IMR-90 (cell line): ENCODE measurements at regions not wholly inside any gene's neighbourhood (a gene's known extent, or its start where the extent isn't known, plus 50 kb on each side); places are given as distances from the start of the nearest gene placed in this dataset.

Source experiments
- ATAC-seq: fragments of 200-7000 bp; cut with Tn5 transposase; 2 replicates; pipeline ENCODE4 v1.9.1; 2020; ENCODE audit warnings: low read depth, mild to moderate bottlenecking, moderate library complexity
- BruUV-seq: library from RNA; stranded (reverse); fragments of 400-500 nt; replicated peaks from 2 replicates; lab custom pipeline; 2021; lab: Mats Ljungman, UMichigan
- CTCF ChIA-PET: fragments of 300-600 bp; formaldehyde crosslinking; extraction: SDS; loops from one replicate; lab custom pipeline; 2021; ENCODE audit warnings: antibody characterized with exemption; lab: Yijun Ruan, JAX
- POLR2A ChIA-PET: fragments of 300-600 bp; sonication (Branson Sonifier 250); formaldehyde crosslinking; loops from one replicate; lab custom pipeline; 2022; ENCODE audit warnings: antibody characterized with exemption; ENCODE audit not compliant: unreplicated experiment; lab: Charles Lee
- DNase-seq: peaks from one replicate; pipeline ENCODE4 v3.0.0; 2013
- H2AFZ ChIP-seq: replicated peaks from 2 replicates; pipeline ENCODE3; 2013; ENCODE audit warnings: low read length, mild to moderate bottlenecking; ENCODE audit not compliant: poor library complexity
- H2AK5ac ChIP-seq: 2 replicates; pipeline ENCODE4 v1.6.1; 2013; ENCODE audit warnings: low read depth, low read length, inconsistent platforms
- H2AK9ac ChIP-seq: replicated peaks from 2 replicates; pipeline ENCODE3; 2013; ENCODE audit warnings: mild to moderate bottlenecking, low read depth, low read length, moderate library complexity; ENCODE audit not compliant: poor library complexity
- H2BK120ac ChIP-seq: 2 replicates; pipeline ENCODE4 v1.6.1; 2013; ENCODE audit warnings: low read depth, low read length, inconsistent platforms
- H2BK15ac ChIP-seq: 3 replicates; pipeline ENCODE4 v1.6.1; 2013; ENCODE audit warnings: low read depth, low read length, inconsistent platforms
- H2BK20ac ChIP-seq: 2 replicates; pipeline ENCODE4 v1.6.1; 2013; ENCODE audit warnings: low read depth, mild to moderate bottlenecking, inconsistent platforms, low read length, moderate library complexity
- H2BK5ac ChIP-seq: 2 replicates; pipeline ENCODE4 v1.6.1; 2013; ENCODE audit warnings: mild to moderate bottlenecking, low read depth, low read length, inconsistent platforms; ENCODE audit not compliant: poor library complexity, severe bottlenecking
- H3K14ac ChIP-seq: replicated peaks from 2 replicates; pipeline ENCODE4 v1.6.1; 2013; ENCODE audit warnings: low read depth, low read length, inconsistent platforms
- H3K18ac ChIP-seq: 2 replicates; pipeline ENCODE4 v1.6.1; 2013; ENCODE audit warnings: low read depth, low read length, control low read depth
- H3K23ac ChIP-seq: 2 replicates; pipeline ENCODE4 v1.6.1; 2013; ENCODE audit warnings: low read depth, low read length, inconsistent platforms
- H3K27ac ChIP-seq: 2 replicates; pipeline ENCODE4 v1.5.1; 2013; ENCODE audit warnings: mild to moderate bottlenecking, control low read depth, low read length; ENCODE audit not compliant: insufficient read depth
- H3K27me3 ChIP-seq: 2 replicates; pipeline ENCODE4 v1.6.1; 2013; ENCODE audit warnings: low read length; ENCODE audit not compliant: control insufficient read depth, insufficient read depth
- H3K36me3 ChIP-seq: 2 replicates; pipeline ENCODE4 v1.6.1; 2013; ENCODE audit warnings: low read length, mixed read lengths; ENCODE audit not compliant: control insufficient read depth, insufficient read depth
- H3K4ac ChIP-seq: 2 replicates; pipeline ENCODE4 v1.6.1; 2013; ENCODE audit warnings: low read depth, low read length, inconsistent platforms
- H3K4me1 ChIP-seq: 2 replicates; pipeline ENCODE4 v1.6.1; 2013; ENCODE audit warnings: low read length, mixed read lengths; ENCODE audit not compliant: control insufficient read depth, insufficient read depth
- H3K4me2 ChIP-seq: 2 replicates; pipeline ENCODE4 v1.6.1; 2013; ENCODE audit warnings: low read depth, mild to moderate bottlenecking, control low read depth, low read length, moderate library complexity
- H3K4me3 ChIP-seq: 2 replicates; pipeline ENCODE4 v1.5.1; 2013; ENCODE audit warnings: low read depth, mild to moderate bottlenecking, control low read depth, low read length, moderate library complexity; ENCODE audit not compliant: insufficient read depth
- H3K56ac ChIP-seq: 2 replicates; pipeline ENCODE4 v1.6.1; 2013; ENCODE audit warnings: low read length, inconsistent platforms; ENCODE audit not compliant: insufficient read depth; ENCODE audit errors: extremely low read depth
- H3K79me1 ChIP-seq, 2 experiments: 2 replicates each; pipeline ENCODE4 v1.6.1; 2013; ENCODE audit warnings: low read length in 2 of 2, inconsistent platforms in 1 of 2, low read depth in 1 of 2
- H3K9ac ChIP-seq: 2 replicates; pipeline ENCODE4 v1.6.1; 2013; ENCODE audit warnings: low read depth, low read length, control low read depth
- H3K9me1 ChIP-seq: 2 replicates; pipeline ENCODE4 v1.6.1; 2013; ENCODE audit warnings: low read length, inconsistent platforms; ENCODE audit not compliant: insufficient read depth
- H3K9me3 ChIP-seq: 2 replicates; pipeline ENCODE4 v1.6.1; 2013; ENCODE audit warnings: low read length; ENCODE audit not compliant: control insufficient read depth, insufficient read depth
- H4K20me1 ChIP-seq: 2 replicates; pipeline ENCODE4 v1.6.1; 2013; ENCODE audit warnings: low read length, inconsistent platforms; ENCODE audit not compliant: insufficient read depth
- H4K5ac ChIP-seq: 2 replicates; pipeline ENCODE4 v1.6.1; 2013; ENCODE audit warnings: mild to moderate bottlenecking, low read depth, low read length, control low read depth
- H4K8ac ChIP-seq, 2 experiments: 2 replicates each; pipeline ENCODE4 v1.6.1; 2013; ENCODE audit warnings: low read depth in 2 of 2, low read length in 2 of 2, control low read depth in 1 of 2, inconsistent platforms in 1 of 2
- H4K91ac ChIP-seq: 2 replicates; pipeline ENCODE4 v1.6.1; 2013; ENCODE audit warnings: low read depth, low read length, inconsistent platforms; ENCODE audit not compliant: insufficient read depth
- BHLHE40 ChIP-seq: fragments of 150-350 bp; IDR thresholded peaks from 2 replicates; pipeline ENCODE4 v1.6.1; 2016; ENCODE audit warnings: mild to moderate bottlenecking, low read depth, low read length
- CEBPB ChIP-seq: IDR thresholded peaks from 2 replicates; pipeline ENCODE4 v1.6.1; 2012; ENCODE audit warnings: low read depth, low read length, improper control_type of control experiment
- CHD1 ChIP-seq: IDR thresholded peaks from 2 replicates; pipeline ENCODE4 v1.6.1; 2012; ENCODE audit warnings: low read depth, low read length, improper control_type of control experiment
- FOS ChIP-seq: fragments of 150-350 bp; IDR thresholded peaks from 2 replicates; pipeline ENCODE4 v1.6.1; 2016; ENCODE audit warnings: low read depth, low read length
- MAFK ChIP-seq: IDR thresholded peaks from 2 replicates; pipeline ENCODE4 v1.6.1; 2012; ENCODE audit warnings: low read depth, low read length, improper control_type of control experiment
- MAZ ChIP-seq: IDR thresholded peaks from 2 replicates; pipeline ENCODE4 v1.6.1; 2012; ENCODE audit warnings: low read depth, mild to moderate bottlenecking, low read length, improper control_type of control experiment, moderate library complexity, borderline replicate concordance
- MXI1 ChIP-seq: IDR thresholded peaks from 2 replicates; pipeline ENCODE4 v1.6.1; 2012; ENCODE audit warnings: low read depth, mild to moderate bottlenecking, low read length, moderate library complexity, borderline replicate concordance
- NFE2L2 ChIP-seq: fragments of 150-350 bp; IDR thresholded peaks from 2 replicates; pipeline ENCODE4 v1.6.1; 2016; ENCODE audit warnings: low read depth, mild to moderate bottlenecking, low read length
- POLR2A ChIP-seq: IDR thresholded peaks from 2 replicates; pipeline ENCODE4 v1.6.1; 2012; ENCODE audit warnings: mild to moderate bottlenecking, low read depth, low read length
- RAD21 ChIP-seq: IDR thresholded peaks from 2 replicates; pipeline ENCODE4 v1.6.1; 2012; ENCODE audit warnings: low read length, improper control_type of control experiment
- RCOR1 ChIP-seq: IDR thresholded peaks from 2 replicates; pipeline ENCODE4 v1.6.1; 2012; ENCODE audit warnings: mild to moderate bottlenecking, low read length, improper control_type of control experiment; ENCODE audit not compliant: insufficient replicate concordance
- RFX5 ChIP-seq: IDR thresholded peaks from 2 replicates; pipeline ENCODE4 v1.8.0; 2012; ENCODE audit warnings: low read depth, mild to moderate bottlenecking, low read length, moderate library complexity
- SMC3 ChIP-seq: fragments of 150-350 bp; IDR thresholded peaks from 2 replicates; pipeline ENCODE4 v1.6.1; 2016; ENCODE audit warnings: low read depth, mild to moderate bottlenecking, antibody characterized with exemption, low read length, moderate library complexity
- WGBS, 2 experiments: methylation state at CpG; one replicate each; pipeline versions ENCODE4 v1.1.5 to v1.1.7; 2013; ENCODE audit warnings: missing lambda C conversion rate in 2 of 2; ENCODE audit not compliant: insufficient read length in 1 of 2; ENCODE audit errors: extremely low coverage in 2 of 2; 5-methylcytosine and 5-hydroxymethylcytosine counted together
- dilution Hi-C: fragments of 300-500 bp; cut with HindIII; formaldehyde crosslinking; loops from one replicate; pipeline ENCODE4 v1.14.3; 2018; ENCODE audit warnings: low sequenced_read_pairs; ENCODE audit not compliant: unreplicated experiment
- in situ Hi-C: fragments of 300-500 bp; cut with MboI; formaldehyde crosslinking; loops from 3 replicates; pipeline ENCODE4 v1.14.3; 2019; ENCODE audit warnings: low sequenced_read_pairs, inconsistent platforms, mixed read lengths
- intact Hi-C: fragments of 100-400 bp; cut with micrococcal nuclease; formaldehyde crosslinking; loops from 2 replicates; pipeline ENCODE4 v1.10.0; 2022
- TF ChIP-seq, protein P1 (sequence below): conservative IDR thresholded peaks from 2 replicates; pipeline ENCODE4 v1.5.1; 2012; ENCODE audit warnings: mild to moderate bottlenecking, low read depth, low read length, improper control_type of control experiment
- TF ChIP-seq, protein P2 (sequence below): fragments of 150-350 bp; IDR thresholded peaks from 2 replicates; pipeline ENCODE4 v1.6.1; 2016; ENCODE audit warnings: low read depth, mild to moderate bottlenecking, low read length, moderate library complexity, borderline replicate concordance
- TF ChIP-seq, protein P3 (sequence below): fragments of 150-350 bp; IDR thresholded peaks from 2 replicates; pipeline ENCODE4 v1.6.1; 2017; ENCODE audit warnings: mild to moderate bottlenecking, antibody characterized with exemption, low read length, low read depth

GRCh38 chr3:77772459-77772858, 732.6 kb downstream of the ROBO2 start:
- Histone ChIP-seq H3K4ac (no peak overlapping the region), H3K79me1 (no peaks in the 10 kb centered on the region), H2BK15ac (no peak overlapping the region), H3K14ac (no peak overlapping the region), H2BK120ac (no peak overlapping the region), H4K5ac (no peak overlapping the region), H4K8ac (no peak overlapping the region), H3K4me2 (no peak overlapping the region), H2AK9ac (no peak overlapping the region), H3K27ac (no peak overlapping the region), H3K56ac (no peak overlapping the region), H2BK5ac (no peak overlapping the region), H3K18ac (no peak overlapping the region), H3K4me3 (no peak overlapping the region), H4K20me1 (no peaks in the 10 kb centered on the region), H3K4me1 (no peaks in the 10 kb centered on the region), H3K9me3 (no peaks in the 10 kb centered on the region), H2BK20ac (no peak overlapping the region), H3K9ac (no peak overlapping the region), H2AK5ac (no peak overlapping the region), H3K9me1 (no peaks in the 10 kb centered on the region), H4K91ac (no peak overlapping the region), H3K27me3 (no peaks in the 10 kb centered on the region), H2AFZ (no peak overlapping the region), H3K23ac (no peak overlapping the region), H3K36me3 (no peaks in the 10 kb centered on the region)
- intact Hi-C loops (no loop called here), in situ Hi-C loops (no loop called here), dilution Hi-C loops (no loop called here)
- CTCF ChIA-PET = no interaction called here
- POLR2A ChIA-PET = no interaction called here
- DNase-seq (no peak), ATAC-seq (no peak)
- TF ChIP-seq FOS = no peak
- TF ChIP-seq MXI1 = no peak
- TF ChIP-seq, protein P1, sequence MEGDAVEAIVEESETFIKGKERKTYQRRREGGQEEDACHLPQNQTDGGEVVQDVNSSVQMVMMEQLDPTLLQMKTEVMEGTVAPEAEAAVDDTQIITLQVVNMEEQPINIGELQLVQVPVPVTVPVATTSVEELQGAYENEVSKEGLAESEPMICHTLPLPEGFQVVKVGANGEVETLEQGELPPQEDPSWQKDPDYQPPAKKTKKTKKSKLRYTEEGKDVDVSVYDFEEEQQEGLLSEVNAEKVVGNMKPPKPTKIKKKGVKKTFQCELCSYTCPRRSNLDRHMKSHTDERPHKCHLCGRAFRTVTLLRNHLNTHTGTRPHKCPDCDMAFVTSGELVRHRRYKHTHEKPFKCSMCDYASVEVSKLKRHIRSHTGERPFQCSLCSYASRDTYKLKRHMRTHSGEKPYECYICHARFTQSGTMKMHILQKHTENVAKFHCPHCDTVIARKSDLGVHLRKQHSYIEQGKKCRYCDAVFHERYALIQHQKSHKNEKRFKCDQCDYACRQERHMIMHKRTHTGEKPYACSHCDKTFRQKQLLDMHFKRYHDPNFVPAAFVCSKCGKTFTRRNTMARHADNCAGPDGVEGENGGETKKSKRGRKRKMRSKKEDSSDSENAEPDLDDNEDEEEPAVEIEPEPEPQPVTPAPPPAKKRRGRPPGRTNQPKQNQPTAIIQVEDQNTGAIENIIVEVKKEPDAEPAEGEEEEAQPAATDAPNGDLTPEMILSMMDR = no peak
- no peak for TF ChIP-seq MAZ
- TF ChIP-seq, protein P2, sequence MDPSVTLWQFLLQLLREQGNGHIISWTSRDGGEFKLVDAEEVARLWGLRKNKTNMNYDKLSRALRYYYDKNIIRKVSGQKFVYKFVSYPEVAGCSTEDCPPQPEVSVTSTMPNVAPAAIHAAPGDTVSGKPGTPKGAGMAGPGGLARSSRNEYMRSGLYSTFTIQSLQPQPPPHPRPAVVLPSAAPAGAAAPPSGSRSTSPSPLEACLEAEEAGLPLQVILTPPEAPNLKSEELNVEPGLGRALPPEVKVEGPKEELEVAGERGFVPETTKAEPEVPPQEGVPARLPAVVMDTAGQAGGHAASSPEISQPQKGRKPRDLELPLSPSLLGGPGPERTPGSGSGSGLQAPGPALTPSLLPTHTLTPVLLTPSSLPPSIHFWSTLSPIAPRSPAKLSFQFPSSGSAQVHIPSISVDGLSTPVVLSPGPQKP = no peak
- no peak for TF ChIP-seq BHLHE40
- TF ChIP-seq RCOR1 = no peak
- no peak for TF ChIP-seq MAFK
- no peak for TF ChIP-seq SMC3
- TF ChIP-seq CEBPB = no peak
- no peak for TF ChIP-seq NFE2L2
- TF ChIP-seq, protein P3, sequence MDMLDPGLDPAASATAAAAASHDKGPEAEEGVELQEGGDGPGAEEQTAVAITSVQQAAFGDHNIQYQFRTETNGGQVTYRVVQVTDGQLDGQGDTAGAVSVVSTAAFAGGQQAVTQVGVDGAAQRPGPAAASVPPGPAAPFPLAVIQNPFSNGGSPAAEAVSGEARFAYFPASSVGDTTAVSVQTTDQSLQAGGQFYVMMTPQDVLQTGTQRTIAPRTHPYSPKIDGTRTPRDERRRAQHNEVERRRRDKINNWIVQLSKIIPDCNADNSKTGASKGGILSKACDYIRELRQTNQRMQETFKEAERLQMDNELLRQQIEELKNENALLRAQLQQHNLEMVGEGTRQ = no peak
- no peak for TF ChIP-seq CHD1
- TF ChIP-seq POLR2A = no peak
- TF ChIP-seq RFX5 = no peak
- TF ChIP-seq RAD21 = no peak
- BruUV-seq = no TSS peak
- no CpG with 5 or more reads among the region's 1 CpG for WGBS, 2 experiments
